IPS-18c (cell line): ENCODE measurements at regions not wholly inside any gene's neighbourhood (a gene's known extent, or its start where the extent isn't known, plus 50 kb on each side); places are given as distances from the start of the nearest gene placed in this dataset.
"Not testable (repeated sequence)": the region's sequence is repeated elsewhere in the genome, so short reads cannot be mapped to it uniquely, and the experiment has no call there.

Experiments
- H3K4me3 ChIP-seq: 2 replicates; pipeline ENCODE4 v1.7.0; 2013; ENCODE audit warnings: low read depth, mild to moderate bottlenecking, low read length, moderate library complexity; ENCODE audit not compliant: insufficient read depth
- H3K9me3 ChIP-seq: one replicate; pipeline ENCODE4 v1.6.1; 2013; ENCODE audit warnings: mild to moderate bottlenecking, low read length, moderate library complexity; ENCODE audit not compliant: control insufficient read depth, insufficient read depth

- Histone ChIP-seq H3K9me3 (peaks cover 3% of the 10 kb centered on the region), H3K4me3 (no peak overlapping the region)
Observed at GRCh38 chr5:125928663-125929062, 494.5 kb upstream of the GRAMD2B start.

GRCh38 chr5:125950012-125950615, 473.1 kb upstream of the GRAMD2B start:
- Histone ChIP-seq H3K4me3 (no peak overlapping the region), H3K9me3 (no peaks in the 10 kb centered on the region)

- H3K9me3 ChIP-seq, result peaks cover 2% of the 10 kb centered on the region
- no peak overlapping the region for H3K4me3 ChIP-seq
Observed at GRCh38 chr5:125961150-125961549, 462.1 kb upstream of the GRAMD2B start.

GRCh38 chr5:125965577-125965976, 457.6 kb upstream of the GRAMD2B start:
- Histone ChIP-seq H3K4me3 (no peak overlapping the region), H3K9me3 (no peaks in the 10 kb centered on the region)

GRCh38 chr5:125967576-125967975, 455.6 kb upstream of the GRAMD2B start:
- Histone ChIP-seq H3K9me3 (no peaks in the 10 kb centered on the region), H3K4me3 (no peak overlapping the region)

GRCh38 chr5:125969011-125969813, 454.0 kb upstream of the GRAMD2B start:
- Histone ChIP-seq H3K4me3 (no peak overlapping the region), H3K9me3 (no peaks in the 10 kb centered on the region)

GRCh38 chr5:125969814-125970171, 453.4 kb upstream of the GRAMD2B start:
- no peaks in the 10 kb centered on the region for H3K9me3 ChIP-seq

GRCh38 chr5:125970631-125971307, 452.4 kb upstream of the GRAMD2B start:
- no peak overlapping the region for H3K4me3 ChIP-seq
- H3K9me3 ChIP-seq, result no peaks in the 10 kb centered on the region

More at GRCh38 chr5:125969814-125970171, 453.4 kb upstream of the GRAMD2B start:
- H3K4me3 ChIP-seq, result no peak overlapping the region

- no peaks in the 10 kb centered on the region for H3K9me3 ChIP-seq
- H3K4me3 ChIP-seq, result no peak overlapping the region
Observed at GRCh38 chr5:125972706-125973105, 450.5 kb upstream of the GRAMD2B start.

GRCh38 chr5:125974679-125975078, 448.5 kb upstream of the GRAMD2B start:
- Histone ChIP-seq H3K4me3 (no peak overlapping the region), H3K9me3 (no peaks in the 10 kb centered on the region)

- H3K9me3 ChIP-seq, result no peaks in the 10 kb centered on the region
- no peak overlapping the region for H3K4me3 ChIP-seq
Observed at GRCh38 chr5:125976421-125977000, 446.7 kb upstream of the GRAMD2B start.

- Histone ChIP-seq H3K4me3 (no peak overlapping the region), H3K9me3 (no peaks in the 10 kb centered on the region)
Observed at GRCh38 chr5:125978015-125978414, 445.2 kb upstream of the GRAMD2B start.

- Histone ChIP-seq H3K9me3 (no peaks in the 10 kb centered on the region), H3K4me3 (no peak overlapping the region)
Observed at GRCh38 chr5:125979636-125980035, 443.6 kb upstream of the GRAMD2B start.

- H3K9me3 ChIP-seq, result no peaks in the 10 kb centered on the region
Observed at GRCh38 chr5:125981016-125981415, 442.2 kb upstream of the GRAMD2B start.

GRCh38 chr5:125987677-125988255, 435.4 kb upstream of the GRAMD2B start:
- no peak overlapping the region for H3K4me3 ChIP-seq
- no peaks in the 10 kb centered on the region for H3K9me3 ChIP-seq

More at GRCh38 chr5:125981016-125981415, 442.2 kb upstream of the GRAMD2B start:
- no peak overlapping the region for H3K4me3 ChIP-seq

GRCh38 chr5:125992050-125992449, 431.2 kb upstream of the GRAMD2B start:
- Histone ChIP-seq H3K9me3 (no peaks in the 10 kb centered on the region), H3K4me3 (no peak overlapping the region)

- not testable (repeated sequence) for H3K4me3 ChIP-seq, H3K9me3 ChIP-seq
Observed at GRCh38 chr5:125999271-126000030, 423.8 kb upstream of the GRAMD2B start.
